ENCODE measurements at regions not wholly inside any gene's neighbourhood (a gene's known extent, or its start where the extent isn't known, plus 50 kb on each side); places are given as distances from the start of the nearest gene placed in this dataset.
"Not testable (repeated sequence)": the region's sequence is repeated elsewhere in the genome, so short reads cannot be mapped to it uniquely, and the experiment has no call there.

GRCh38 chr21:33975548-33976081, 60.0 kb upstream of the ATP5PO start:
- DNase-seq (ENCODE audit: low read depth): no peak
- H3K4me3 ChIP-seq (ENCODE audit: low read depth, low read length): peak overlapping the region; percentile 11

GRCh38 chr21:33974513-33975468, 59.2 kb upstream of the ATP5PO start:
- no peak for DNase-seq (ENCODE audit: low read depth)
- no peak overlapping the region for H3K4me3 ChIP-seq (ENCODE audit: low read depth, low read length)

GRCh38 chr21:33973268-33973667, 57.7 kb upstream of the ATP5PO start:
- H3K4me3 ChIP-seq (ENCODE audit: low read depth, low read length): no peak overlapping the region
- DNase-seq (ENCODE audit: low read depth): no peak

- no peak overlapping the region for H3K4me3 ChIP-seq (ENCODE audit: low read depth, low read length)
- DNase-seq (ENCODE audit: low read depth): no peak
Measured at GRCh38 chr21:33972539-33972938, 56.9 kb upstream of the ATP5PO start.

GRCh38 chr21:33971492-33972013, 55.9 kb upstream of the ATP5PO start:
- peak; percentile 73 for DNase-seq (ENCODE audit: low read depth)
- H3K4me3 ChIP-seq (ENCODE audit: low read depth, low read length): no peak overlapping the region

- no peak for DNase-seq (ENCODE audit: low read depth)
- H3K4me3 ChIP-seq (ENCODE audit: low read depth, low read length): no peak overlapping the region
Measured at GRCh38 chr21:33969581-33969980, 54.0 kb upstream of the ATP5PO start.

- no peak for DNase-seq (ENCODE audit: low read depth)
- no peak overlapping the region for H3K4me3 ChIP-seq (ENCODE audit: low read depth, low read length)
Measured at GRCh38 chr21:33968995-33969348, 53.4 kb upstream of the ATP5PO start.

- DNase-seq (ENCODE audit: low read depth): no peak
- H3K4me3 ChIP-seq (ENCODE audit: low read depth, low read length): no peak overlapping the region
Measured at GRCh38 chr21:33968080-33968994, 52.7 kb upstream of the ATP5PO start.

- no peak for DNase-seq (ENCODE audit: low read depth)
- H3K4me3 ChIP-seq (ENCODE audit: low read depth, low read length): no peak overlapping the region
Measured at GRCh38 chr21:33967086-33967571, 51.5 kb upstream of the ATP5PO start.

GRCh38 chr21:33966324-33966949, 50.8 kb upstream of the ATP5PO start:
- no peak for DNase-seq (ENCODE audit: low read depth)
- no peak overlapping the region for H3K4me3 ChIP-seq (ENCODE audit: low read depth, low read length)

- not testable (repeated sequence) for H3K4me3 ChIP-seq (ENCODE audit: low read depth, low read length); DNase-seq (ENCODE audit: low read depth)
Measured at GRCh38 chr21:33965662-33966061, 50.1 kb upstream of the ATP5PO start.

Measured in skeletal muscle cell (primary cell).